ENCODE measurements at regions not wholly inside any gene's neighbourhood (a gene's known extent, or its start where the extent isn't known, plus 50 kb on each side); places are given as distances from the start of the nearest gene placed in this dataset.

GRCh38 chr12:127393896-127394295 lies 873.1 kb upstream of the TMEM132C start:
- Histone ChIP-seq H3K9me3 (ENCODE audit: insufficient read depth, low read length) (no peaks in the 10 kb centered on the region), H3K36me3 (ENCODE audit: low read length) (no peaks in the 10 kb centered on the region), H3K27ac (ENCODE audit: low read depth, low read length) (no peak overlapping the region), H4K20me1 (ENCODE audit: low read depth, low read length) (no peaks in the 10 kb centered on the region), H3K27me3 (ENCODE audit: low read length) (no peaks in the 10 kb centered on the region), H3K9me2 (replicated peaks; ENCODE audit: insufficient read depth, low read length) (no peaks in the 10 kb centered on the region), H2AFZ (ENCODE audit: low read depth, low read length, severe bottlenecking) (no peak overlapping the region), H3K9ac (ENCODE audit: low read length) (no peak overlapping the region), H3K4me3 (ENCODE audit: insufficient read depth, low read length, poor library complexity, severe bottlenecking) (no peak overlapping the region), H3K4me2 (ENCODE audit: low read depth, low read length, poor library complexity, severe bottlenecking) (no peak overlapping the region), H3F3A (ENCODE audit: insufficient read depth) (no peaks in the 10 kb centered on the region), H3K79me2 (ENCODE audit: insufficient read depth, low read length) (no peaks in the 10 kb centered on the region)
- no peak for TF ChIP-seq CTCF (IDR thresholded peaks at IDR 0.05; ENCODE audit: insufficient read depth, low read length, poor library complexity, severe bottlenecking)
- TF ChIP-seq EZH2phosphoT487 (conservative IDR thresholded peaks at IDR 0.05; ENCODE audit: low read length), result no peak

- no peaks in the 10 kb centered on the region for H3K9me2 ChIP-seq (replicated peaks; ENCODE audit: insufficient read depth, low read length)
- no peaks in the 10 kb centered on the region for H3K27me3 ChIP-seq (ENCODE audit: low read length)
- no peaks in the 10 kb centered on the region for H3K79me2 ChIP-seq (ENCODE audit: insufficient read depth, low read length)
- no peaks in the 10 kb centered on the region for H3K36me3 ChIP-seq (ENCODE audit: low read length)
- TF ChIP-seq CTCF (IDR thresholded peaks at IDR 0.05; ENCODE audit: insufficient read depth, low read length, poor library complexity, severe bottlenecking), result no peak
- TF ChIP-seq EZH2phosphoT487 (conservative IDR thresholded peaks at IDR 0.05; ENCODE audit: low read length), result no peak
- H2AFZ ChIP-seq (ENCODE audit: low read depth, low read length, severe bottlenecking), result no peak overlapping the region
- H3K9ac ChIP-seq (ENCODE audit: low read length), result no peak overlapping the region
- no peak overlapping the region for H3K4me2 ChIP-seq (ENCODE audit: low read depth, low read length, poor library complexity, severe bottlenecking)
- H3K9me3 ChIP-seq (ENCODE audit: insufficient read depth, low read length), result no peaks in the 10 kb centered on the region
- H4K20me1 ChIP-seq (ENCODE audit: low read depth, low read length), result no peaks in the 10 kb centered on the region
- no peak overlapping the region for H3K27ac ChIP-seq (ENCODE audit: low read depth, low read length)
- no peaks in the 10 kb centered on the region for H3F3A ChIP-seq (ENCODE audit: insufficient read depth)
- H3K4me3 ChIP-seq (ENCODE audit: insufficient read depth, low read length, poor library complexity, severe bottlenecking), result no peak overlapping the region
These were observed 870.2 kb upstream of the TMEM132C start for GRCh38 chr12:127396734-127397133.

- no peak overlapping the region for H2AFZ ChIP-seq (ENCODE audit: low read depth, low read length, severe bottlenecking)
- no peak overlapping the region for H3K9ac ChIP-seq (ENCODE audit: low read length)
- TF ChIP-seq EZH2phosphoT487 (conservative IDR thresholded peaks at IDR 0.05; ENCODE audit: low read length) (no peak), CTCF (IDR thresholded peaks at IDR 0.05; ENCODE audit: insufficient read depth, low read length, poor library complexity, severe bottlenecking) (no peak)
- H4K20me1 ChIP-seq (ENCODE audit: low read depth, low read length), result no peaks in the 10 kb centered on the region
- H3K27ac ChIP-seq (ENCODE audit: low read depth, low read length), result no peak overlapping the region
- H3K4me2 ChIP-seq (ENCODE audit: low read depth, low read length, poor library complexity, severe bottlenecking), result no peak overlapping the region
- no peaks in the 10 kb centered on the region for H3K27me3 ChIP-seq (ENCODE audit: low read length)
- no peaks in the 10 kb centered on the region for H3K36me3 ChIP-seq (ENCODE audit: low read length)
- no peak overlapping the region for H3K4me3 ChIP-seq (ENCODE audit: insufficient read depth, low read length, poor library complexity, severe bottlenecking)
- no peaks in the 10 kb centered on the region for H3F3A ChIP-seq (ENCODE audit: insufficient read depth)
- no peaks in the 10 kb centered on the region for H3K9me2 ChIP-seq (replicated peaks; ENCODE audit: insufficient read depth, low read length)
- H3K9me3 ChIP-seq (ENCODE audit: insufficient read depth, low read length), result no peaks in the 10 kb centered on the region
- H3K79me2 ChIP-seq (ENCODE audit: insufficient read depth, low read length), result no peaks in the 10 kb centered on the region
These were observed 868.8 kb upstream of the TMEM132C start for GRCh38 chr12:127398016-127398710.
